WTC11 (cell line): ENCODE measurements at regions not wholly inside any gene's neighbourhood (a gene's known extent, or its start where the extent isn't known, plus 50 kb on each side); places are given as distances from the start of the nearest gene placed in this dataset.

Experiments
- ATAC-seq: fragments of 200-7000 bp; cut with Tn5 transposase; 2 replicates; pipeline ENCODE4 v1.10.0; 2021; ENCODE audit warnings: mild to moderate bottlenecking, moderate library complexity
- CTCF ChIA-PET: fragments of 300-600 bp; sonication (Branson Sonifier 250); formaldehyde crosslinking; loops from one replicate; lab custom pipeline; 2021; ENCODE audit warnings: antibody characterized with exemption; lab: Charles Lee
- POLR2A ChIA-PET: fragments of 350-600 bp; sonication (Branson Sonifier 250); formaldehyde crosslinking; loops from one replicate; lab custom pipeline; 2021; ENCODE audit warnings: antibody characterized with exemption; lab: Charles Lee
- DNase-seq: peaks from one replicate; pipeline ENCODE4 v3.0.0; 2021; ENCODE audit warnings: low spot score
- H3K27ac Mint-ChIP-seq: 2 replicates; pipeline ENCODE4 v1.8.0; 2021; ENCODE audit warnings: mixed read lengths
- H3K27me3 Mint-ChIP-seq: 2 replicates; pipeline ENCODE4 v1.8.0; 2021; ENCODE audit warnings: low read depth, mild to moderate bottlenecking, moderate library complexity, mixed read lengths
- H3K36me3 Mint-ChIP-seq: 2 replicates; pipeline ENCODE4 v1.8.0; 2021; ENCODE audit warnings: mixed read lengths
- H3K4me1 Mint-ChIP-seq: 2 replicates; pipeline ENCODE4 v1.8.0; 2022; ENCODE audit warnings: mixed read lengths
- H3K4me3 Mint-ChIP-seq: 2 replicates; pipeline ENCODE4 v1.8.0; 2021; ENCODE audit warnings: mild to moderate bottlenecking, moderate library complexity, mixed read lengths
- H3K9me3 Mint-ChIP-seq: 2 replicates; pipeline ENCODE4 v1.8.0; 2021; ENCODE audit warnings: mixed read lengths
- CBFB ChIP-seq: sonication (generic); formaldehyde crosslinking; IDR thresholded peaks from 2 replicates; pipeline ENCODE4 v1.8.1; 2022; ENCODE audit warnings: mild to moderate bottlenecking, low read depth, missing genetic modification reagents
- CREB1 ChIP-seq: sonication (generic); formaldehyde crosslinking; IDR thresholded peaks from 2 replicates; pipeline ENCODE4 v1.8.0; 2023; ENCODE audit warnings: mild to moderate bottlenecking, missing genetic modification reagents
- CREM ChIP-seq: sonication (generic); formaldehyde crosslinking; IDR thresholded peaks from 2 replicates; pipeline ENCODE4 v1.8.1; 2022; ENCODE audit warnings: mild to moderate bottlenecking, missing genetic modification reagents, moderate library complexity
- ESRRA ChIP-seq: sonication (generic); formaldehyde crosslinking; IDR thresholded peaks from 2 replicates; pipeline ENCODE4 v1.8.1; 2022; ENCODE audit warnings: mild to moderate bottlenecking, missing genetic modification reagents, borderline replicate concordance
- GRHL2 ChIP-seq: fragments of 250-450 bp; sonication (Bioruptor Pico); IDR thresholded peaks from 2 replicates; pipeline ENCODE4 v1.8.0; 2022; ENCODE audit warnings: mild to moderate bottlenecking, moderate library complexity; ENCODE audit not compliant: insufficient replicate concordance, severe bottlenecking
- GTF2I ChIP-seq: fragments of 250-450 bp; sonication (Bioruptor Pico); conservative IDR thresholded peaks from 2 replicates; pipeline ENCODE4 v1.4.0; 2021; ENCODE audit warnings: mild to moderate bottlenecking
- JUN ChIP-seq: sonication (generic); formaldehyde crosslinking; IDR thresholded peaks from 2 replicates; pipeline ENCODE4 v1.8.0; 2023; ENCODE audit warnings: mild to moderate bottlenecking, missing genetic modification reagents
- NFE2L1 ChIP-seq: sonication (generic); formaldehyde crosslinking; IDR thresholded peaks from 2 replicates; pipeline ENCODE4 v1.8.1; 2023; ENCODE audit warnings: missing genetic modification reagents
- NR3C1 ChIP-seq: sonication (generic); formaldehyde crosslinking; conservative IDR thresholded peaks from 2 replicates; pipeline ENCODE4 v1.8.1; 2023; ENCODE audit warnings: low read depth, mild to moderate bottlenecking, missing genetic modification reagents
- OVOL2 ChIP-seq: fragments of 250-450 bp; sonication (Bioruptor Pico); IDR thresholded peaks from 2 replicates; pipeline ENCODE4 v1.9.0; 2021; ENCODE audit warnings: mild to moderate bottlenecking, borderline replicate concordance
- TEAD1 ChIP-seq: sonication (generic); formaldehyde crosslinking; IDR thresholded peaks from 2 replicates; pipeline ENCODE4 v1.8.0; 2022; ENCODE audit warnings: mild to moderate bottlenecking, missing genetic modification reagents
- TP53 ChIP-seq: sonication (generic); formaldehyde crosslinking; IDR thresholded peaks from 2 replicates; pipeline ENCODE4 v1.8.1; 2023; ENCODE audit warnings: mild to moderate bottlenecking, missing genetic modification reagents
- ZNF232 ChIP-seq: sonication (generic); formaldehyde crosslinking; IDR thresholded peaks from 2 replicates; pipeline ENCODE4 v1.8.0; 2022; ENCODE audit warnings: mild to moderate bottlenecking, missing genetic modification reagents
- ZNF263 ChIP-seq: sonication (generic); formaldehyde crosslinking; IDR thresholded peaks from 2 replicates; pipeline ENCODE4 v1.8.1; 2022; ENCODE audit warnings: low read depth, mild to moderate bottlenecking, moderate library complexity, missing genetic modification reagents
- TF ChIP-seq, protein P1 (sequence below): fragments of 250-450 bp; sonication (Bioruptor Pico); IDR thresholded peaks from 2 replicates; pipeline ENCODE4 v1.9.0; 2021; ENCODE audit warnings: moderate library complexity, mild to moderate bottlenecking, inconsistent platforms, borderline replicate concordance
- TF ChIP-seq, protein P2 (sequence below): sonication (generic); formaldehyde crosslinking; IDR thresholded peaks from 2 replicates; pipeline ENCODE4 v1.8.1; 2023; ENCODE audit warnings: mild to moderate bottlenecking, missing genetic modification reagents, moderate library complexity
- TF ChIP-seq, protein P3 (sequence below): fragments of 250-450 bp; sonication (Bioruptor Pico); IDR thresholded peaks from 2 replicates; pipeline ENCODE4 v1.8.0; 2021; ENCODE audit warnings: mild to moderate bottlenecking
- TF ChIP-seq, protein P4 (sequence below): fragments of 250-450 bp; sonication (Bioruptor Pico); IDR thresholded peaks from 2 replicates; pipeline ENCODE4 v2.1.2; 2022; ENCODE audit warnings: mild to moderate bottlenecking, moderate library complexity
- TF ChIP-seq, protein P5 (sequence below): fragments of 250-450 bp; sonication (Bioruptor Pico); IDR thresholded peaks from 2 replicates; pipeline ENCODE4 v1.9.0; 2021; ENCODE audit warnings: mild to moderate bottlenecking
- TF ChIP-seq, protein P6 (sequence below): sonication (generic); formaldehyde crosslinking; IDR thresholded peaks from 2 replicates; pipeline ENCODE4 v1.8.1; 2022; ENCODE audit warnings: mild to moderate bottlenecking, missing genetic modification reagents, moderate library complexity, borderline replicate concordance
- TF ChIP-seq, protein P7 (sequence below): sonication (generic); formaldehyde crosslinking; IDR thresholded peaks from 2 replicates; pipeline ENCODE4 v1.8.1; 2023; ENCODE audit warnings: mild to moderate bottlenecking, missing genetic modification reagents, moderate library complexity
- TF ChIP-seq, protein P8 (sequence below): fragments of 250-450 bp; sonication (Bioruptor Pico); IDR thresholded peaks from 2 replicates; pipeline ENCODE4 v1.9.0; 2021; ENCODE audit warnings: mild to moderate bottlenecking

DNA sequence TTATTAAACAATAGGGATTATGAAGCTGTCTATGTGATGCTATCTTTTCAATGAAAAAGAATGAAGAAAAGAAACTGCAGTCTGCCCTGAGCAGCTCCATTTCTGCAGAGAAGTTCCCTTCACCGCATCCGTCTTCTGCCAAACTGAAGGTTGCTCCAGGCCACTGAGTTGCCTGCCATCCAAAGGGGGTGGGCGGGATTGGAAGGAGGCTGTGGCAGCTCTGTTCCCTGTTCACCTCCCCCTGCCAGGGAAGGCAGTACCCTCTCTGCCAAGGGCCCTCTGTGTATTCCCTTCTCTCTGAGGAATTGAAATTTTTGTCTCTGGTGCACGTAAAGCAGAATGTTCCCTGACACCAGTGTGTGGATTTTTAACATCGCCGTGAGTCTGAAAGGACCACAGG lies 243.1 kb upstream of the GHITM start (continued):
- TF ChIP-seq, protein P1, sequence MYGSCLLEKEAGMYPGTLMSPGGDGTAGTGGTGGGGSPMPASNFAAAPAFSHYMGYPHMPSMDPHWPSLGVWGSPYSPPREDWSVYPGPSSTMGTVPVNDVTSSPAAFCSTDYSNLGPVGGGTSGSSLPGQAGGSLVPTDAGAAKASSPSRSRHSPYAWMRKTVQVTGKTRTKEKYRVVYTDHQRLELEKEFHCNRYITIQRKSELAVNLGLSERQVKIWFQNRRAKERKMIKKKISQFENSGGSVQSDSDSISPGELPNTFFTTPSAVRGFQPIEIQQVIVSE (CRISPR knock-in tag) = no peak
- TF ChIP-seq TP53 (CRISPR knock-in tag) (no peak), OVOL2 (CRISPR knock-in tag) (no peak), ZNF232 (CRISPR knock-in tag) (no peak)
- TF ChIP-seq, protein P2, sequence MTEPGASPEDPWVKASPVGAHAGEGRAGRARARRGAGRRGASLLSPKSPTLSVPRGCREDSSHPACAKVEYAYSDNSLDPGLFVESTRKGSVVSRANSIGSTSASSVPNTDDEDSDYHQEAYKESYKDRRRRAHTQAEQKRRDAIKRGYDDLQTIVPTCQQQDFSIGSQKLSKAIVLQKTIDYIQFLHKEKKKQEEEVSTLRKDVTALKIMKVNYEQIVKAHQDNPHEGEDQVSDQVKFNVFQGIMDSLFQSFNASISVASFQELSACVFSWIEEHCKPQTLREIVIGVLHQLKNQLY (CRISPR knock-in tag) = no peak
- TF ChIP-seq, protein P3, sequence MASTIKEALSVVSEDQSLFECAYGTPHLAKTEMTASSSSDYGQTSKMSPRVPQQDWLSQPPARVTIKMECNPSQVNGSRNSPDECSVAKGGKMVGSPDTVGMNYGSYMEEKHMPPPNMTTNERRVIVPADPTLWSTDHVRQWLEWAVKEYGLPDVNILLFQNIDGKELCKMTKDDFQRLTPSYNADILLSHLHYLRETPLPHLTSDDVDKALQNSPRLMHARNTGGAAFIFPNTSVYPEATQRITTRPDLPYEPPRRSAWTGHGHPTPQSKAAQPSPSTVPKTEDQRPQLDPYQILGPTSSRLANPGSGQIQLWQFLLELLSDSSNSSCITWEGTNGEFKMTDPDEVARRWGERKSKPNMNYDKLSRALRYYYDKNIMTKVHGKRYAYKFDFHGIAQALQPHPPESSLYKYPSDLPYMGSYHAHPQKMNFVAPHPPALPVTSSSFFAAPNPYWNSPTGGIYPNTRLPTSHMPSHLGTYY (CRISPR knock-in tag) = no peak

DNA sequence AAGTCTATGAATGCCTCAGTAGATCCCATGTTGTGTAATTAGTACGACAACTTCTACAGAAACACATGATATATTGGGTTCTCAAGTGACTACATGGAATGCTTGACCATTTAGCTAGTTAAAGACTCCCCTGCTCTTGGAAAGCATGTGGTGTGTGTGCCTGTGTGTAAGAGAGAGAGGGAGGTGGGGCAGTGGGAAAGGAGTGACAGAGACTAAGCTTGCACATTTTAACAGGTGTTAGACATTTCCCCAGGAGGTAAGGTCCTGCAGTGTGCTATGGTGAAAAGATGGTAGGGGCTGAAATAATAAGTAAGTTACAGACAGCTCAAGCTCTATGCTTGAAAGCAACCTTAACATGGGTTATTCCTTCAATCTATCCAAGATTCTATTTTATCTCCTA lies 241.7 kb upstream of the GHITM start:
- TF ChIP-seq, protein P4, sequence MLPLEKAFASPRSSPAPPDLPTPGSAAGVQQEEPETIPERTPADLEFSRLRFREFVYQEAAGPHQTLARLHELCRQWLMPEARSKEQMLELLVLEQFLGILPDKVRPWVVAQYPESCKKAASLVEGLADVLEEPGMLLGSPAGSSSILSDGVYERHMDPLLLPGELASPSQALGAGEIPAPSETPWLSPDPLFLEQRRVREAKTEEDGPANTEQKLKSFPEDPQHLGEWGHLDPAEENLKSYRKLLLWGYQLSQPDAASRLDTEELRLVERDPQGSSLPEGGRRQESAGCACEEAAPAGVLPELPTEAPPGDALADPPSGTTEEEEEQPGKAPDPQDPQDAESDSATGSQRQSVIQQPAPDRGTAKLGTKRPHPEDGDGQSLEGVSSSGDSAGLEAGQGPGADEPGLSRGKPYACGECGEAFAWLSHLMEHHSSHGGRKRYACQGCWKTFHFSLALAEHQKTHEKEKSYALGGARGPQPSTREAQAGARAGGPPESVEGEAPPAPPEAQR (CRISPR knock-in tag) = no peak
- TF ChIP-seq, protein P3 (CRISPR knock-in tag) = no peak
- TF ChIP-seq JUN (CRISPR knock-in tag) (no peak), CBFB (CRISPR knock-in tag) (no peak), GRHL2 (no peak), CREM (CRISPR knock-in tag) (no peak), CREB1 (CRISPR knock-in tag) (no peak), TEAD1 (CRISPR knock-in tag) (no peak), GTF2I (CRISPR knock-in tag) (no peak), ZNF263 (no peak), NFE2L1 (CRISPR knock-in tag) (no peak), ESRRA (CRISPR knock-in tag) (no peak), NR3C1 (CRISPR knock-in tag) (no peak)
- TF ChIP-seq, protein P5, sequence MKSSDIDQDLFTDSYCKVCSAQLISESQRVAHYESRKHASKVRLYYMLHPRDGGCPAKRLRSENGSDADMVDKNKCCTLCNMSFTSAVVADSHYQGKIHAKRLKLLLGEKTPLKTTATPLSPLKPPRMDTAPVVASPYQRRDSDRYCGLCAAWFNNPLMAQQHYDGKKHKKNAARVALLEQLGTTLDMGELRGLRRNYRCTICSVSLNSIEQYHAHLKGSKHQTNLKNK (CRISPR knock-in tag) = no peak
- TF ChIP-seq, protein P6, sequence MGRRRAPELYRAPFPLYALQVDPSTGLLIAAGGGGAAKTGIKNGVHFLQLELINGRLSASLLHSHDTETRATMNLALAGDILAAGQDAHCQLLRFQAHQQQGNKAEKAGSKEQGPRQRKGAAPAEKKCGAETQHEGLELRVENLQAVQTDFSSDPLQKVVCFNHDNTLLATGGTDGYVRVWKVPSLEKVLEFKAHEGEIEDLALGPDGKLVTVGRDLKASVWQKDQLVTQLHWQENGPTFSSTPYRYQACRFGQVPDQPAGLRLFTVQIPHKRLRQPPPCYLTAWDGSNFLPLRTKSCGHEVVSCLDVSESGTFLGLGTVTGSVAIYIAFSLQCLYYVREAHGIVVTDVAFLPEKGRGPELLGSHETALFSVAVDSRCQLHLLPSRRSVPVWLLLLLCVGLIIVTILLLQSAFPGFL = no peak
- TF ChIP-seq, protein P2 (CRISPR knock-in tag) = no peak
- TF ChIP-seq, protein P7, sequence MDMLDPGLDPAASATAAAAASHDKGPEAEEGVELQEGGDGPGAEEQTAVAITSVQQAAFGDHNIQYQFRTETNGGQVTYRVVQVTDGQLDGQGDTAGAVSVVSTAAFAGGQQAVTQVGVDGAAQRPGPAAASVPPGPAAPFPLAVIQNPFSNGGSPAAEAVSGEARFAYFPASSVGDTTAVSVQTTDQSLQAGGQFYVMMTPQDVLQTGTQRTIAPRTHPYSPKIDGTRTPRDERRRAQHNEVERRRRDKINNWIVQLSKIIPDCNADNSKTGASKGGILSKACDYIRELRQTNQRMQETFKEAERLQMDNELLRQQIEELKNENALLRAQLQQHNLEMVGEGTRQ (CRISPR knock-in tag) = no peak
- TF ChIP-seq, protein P8, sequence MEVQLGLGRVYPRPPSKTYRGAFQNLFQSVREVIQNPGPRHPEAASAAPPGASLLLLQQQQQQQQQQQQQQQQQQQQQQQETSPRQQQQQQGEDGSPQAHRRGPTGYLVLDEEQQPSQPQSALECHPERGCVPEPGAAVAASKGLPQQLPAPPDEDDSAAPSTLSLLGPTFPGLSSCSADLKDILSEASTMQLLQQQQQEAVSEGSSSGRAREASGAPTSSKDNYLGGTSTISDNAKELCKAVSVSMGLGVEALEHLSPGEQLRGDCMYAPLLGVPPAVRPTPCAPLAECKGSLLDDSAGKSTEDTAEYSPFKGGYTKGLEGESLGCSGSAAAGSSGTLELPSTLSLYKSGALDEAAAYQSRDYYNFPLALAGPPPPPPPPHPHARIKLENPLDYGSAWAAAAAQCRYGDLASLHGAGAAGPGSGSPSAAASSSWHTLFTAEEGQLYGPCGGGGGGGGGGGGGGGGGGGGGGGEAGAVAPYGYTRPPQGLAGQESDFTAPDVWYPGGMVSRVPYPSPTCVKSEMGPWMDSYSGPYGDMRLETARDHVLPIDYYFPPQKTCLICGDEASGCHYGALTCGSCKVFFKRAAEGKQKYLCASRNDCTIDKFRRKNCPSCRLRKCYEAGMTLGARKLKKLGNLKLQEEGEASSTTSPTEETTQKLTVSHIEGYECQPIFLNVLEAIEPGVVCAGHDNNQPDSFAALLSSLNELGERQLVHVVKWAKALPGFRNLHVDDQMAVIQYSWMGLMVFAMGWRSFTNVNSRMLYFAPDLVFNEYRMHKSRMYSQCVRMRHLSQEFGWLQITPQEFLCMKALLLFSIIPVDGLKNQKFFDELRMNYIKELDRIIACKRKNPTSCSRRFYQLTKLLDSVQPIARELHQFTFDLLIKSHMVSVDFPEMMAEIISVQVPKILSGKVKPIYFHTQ (CRISPR knock-in tag) = no peak
- CTCF ChIA-PET = interaction anchor here (1.0 kb wide), 1 partner anchor 26 kb away, joined by 4 read pairs; no protein-coding TSS in a partner anchor

More for the DNA sequence above, 241.7 kb upstream of the GHITM start:
- DNase-seq (no peak), ATAC-seq (no peak)
- H3K4me3 Mint-ChIP-seq = no peak overlapping the region
- H3K4me1 Mint-ChIP-seq = no peaks in the 10 kb centered on the region
- no peaks in the 10 kb centered on the region for H3K27me3 Mint-ChIP-seq
- POLR2A ChIA-PET = no interaction called here
- no peak overlapping the region for H3K27ac Mint-ChIP-seq
- peaks cover 5% of the 10 kb centered on the region for H3K36me3 Mint-ChIP-seq
- H3K9me3 Mint-ChIP-seq = peaks cover 8% of the 10 kb centered on the region; the same call in 1 of the 2 replicates
